ENCODE measurements at regions not wholly inside any gene's neighbourhood (a gene's known extent, or its start where the extent isn't known, plus 50 kb on each side); places are given as distances from the start of the nearest gene placed in this dataset.

DNA sequence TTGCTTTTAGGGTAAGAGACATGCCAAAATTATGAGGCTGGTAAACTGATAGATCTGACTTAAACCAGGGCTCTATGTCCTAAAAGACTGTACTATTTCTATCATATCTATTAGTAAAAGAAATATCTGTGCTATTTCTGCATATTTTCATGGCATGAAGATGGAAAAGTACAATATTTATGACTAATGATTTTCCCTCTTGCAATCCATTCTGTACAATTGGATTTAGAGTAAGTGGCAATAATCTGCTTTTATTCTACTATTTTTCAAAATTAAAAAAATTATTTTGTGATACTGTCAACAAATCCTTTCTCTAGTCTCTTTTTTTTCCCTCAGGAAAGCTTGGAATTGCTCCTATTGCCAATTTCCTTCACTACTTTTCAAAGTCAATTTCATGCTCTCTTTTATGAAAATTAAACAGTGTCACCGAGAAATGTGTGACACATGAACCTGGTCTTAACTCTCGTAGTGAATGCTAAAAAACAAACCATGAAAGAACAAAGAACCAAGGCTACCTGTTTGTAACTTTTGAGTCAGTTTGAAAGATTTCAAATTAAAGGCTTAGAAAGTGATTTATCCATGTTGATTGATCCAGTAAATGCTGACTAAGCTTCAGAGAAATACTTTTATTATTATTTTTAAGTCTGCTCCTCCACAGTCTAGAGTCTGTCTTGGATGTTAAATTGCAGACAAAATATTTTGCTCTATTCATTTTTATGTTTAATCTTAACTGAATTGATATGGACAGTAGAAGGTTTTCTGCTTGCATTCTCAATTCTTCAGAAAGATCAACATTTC, 262.7 kb upstream of the CHRM2 start:
- TF ChIP-seq, protein P1, sequence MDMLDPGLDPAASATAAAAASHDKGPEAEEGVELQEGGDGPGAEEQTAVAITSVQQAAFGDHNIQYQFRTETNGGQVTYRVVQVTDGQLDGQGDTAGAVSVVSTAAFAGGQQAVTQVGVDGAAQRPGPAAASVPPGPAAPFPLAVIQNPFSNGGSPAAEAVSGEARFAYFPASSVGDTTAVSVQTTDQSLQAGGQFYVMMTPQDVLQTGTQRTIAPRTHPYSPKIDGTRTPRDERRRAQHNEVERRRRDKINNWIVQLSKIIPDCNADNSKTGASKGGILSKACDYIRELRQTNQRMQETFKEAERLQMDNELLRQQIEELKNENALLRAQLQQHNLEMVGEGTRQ (IDR thresholded peaks at IDR 0.05): no peak
- TF ChIP-seq, protein P2, sequence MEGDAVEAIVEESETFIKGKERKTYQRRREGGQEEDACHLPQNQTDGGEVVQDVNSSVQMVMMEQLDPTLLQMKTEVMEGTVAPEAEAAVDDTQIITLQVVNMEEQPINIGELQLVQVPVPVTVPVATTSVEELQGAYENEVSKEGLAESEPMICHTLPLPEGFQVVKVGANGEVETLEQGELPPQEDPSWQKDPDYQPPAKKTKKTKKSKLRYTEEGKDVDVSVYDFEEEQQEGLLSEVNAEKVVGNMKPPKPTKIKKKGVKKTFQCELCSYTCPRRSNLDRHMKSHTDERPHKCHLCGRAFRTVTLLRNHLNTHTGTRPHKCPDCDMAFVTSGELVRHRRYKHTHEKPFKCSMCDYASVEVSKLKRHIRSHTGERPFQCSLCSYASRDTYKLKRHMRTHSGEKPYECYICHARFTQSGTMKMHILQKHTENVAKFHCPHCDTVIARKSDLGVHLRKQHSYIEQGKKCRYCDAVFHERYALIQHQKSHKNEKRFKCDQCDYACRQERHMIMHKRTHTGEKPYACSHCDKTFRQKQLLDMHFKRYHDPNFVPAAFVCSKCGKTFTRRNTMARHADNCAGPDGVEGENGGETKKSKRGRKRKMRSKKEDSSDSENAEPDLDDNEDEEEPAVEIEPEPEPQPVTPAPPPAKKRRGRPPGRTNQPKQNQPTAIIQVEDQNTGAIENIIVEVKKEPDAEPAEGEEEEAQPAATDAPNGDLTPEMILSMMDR (IDR thresholded peaks at IDR 0.05): no peak
- TF ChIP-seq ZFP36 (IDR thresholded peaks at IDR 0.05; ENCODE audit: borderline replicate concordance, partially characterized antibody): no peak
- TF ChIP-seq, protein P3, sequence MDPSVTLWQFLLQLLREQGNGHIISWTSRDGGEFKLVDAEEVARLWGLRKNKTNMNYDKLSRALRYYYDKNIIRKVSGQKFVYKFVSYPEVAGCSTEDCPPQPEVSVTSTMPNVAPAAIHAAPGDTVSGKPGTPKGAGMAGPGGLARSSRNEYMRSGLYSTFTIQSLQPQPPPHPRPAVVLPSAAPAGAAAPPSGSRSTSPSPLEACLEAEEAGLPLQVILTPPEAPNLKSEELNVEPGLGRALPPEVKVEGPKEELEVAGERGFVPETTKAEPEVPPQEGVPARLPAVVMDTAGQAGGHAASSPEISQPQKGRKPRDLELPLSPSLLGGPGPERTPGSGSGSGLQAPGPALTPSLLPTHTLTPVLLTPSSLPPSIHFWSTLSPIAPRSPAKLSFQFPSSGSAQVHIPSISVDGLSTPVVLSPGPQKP (IDR thresholded peaks at IDR 0.05; ENCODE audit: low read depth, low read length): no peak
